Stimulated activated naive CD8-positive, alpha-beta T cell treated with anti-CD3 and anti-CD28 coated beads, Interleukin-15, amount 100 ng/mL, for 72 hours (primary cell): ENCODE measurements at regions not wholly inside any gene's neighbourhood (a gene's known extent, or its start where the extent isn't known, plus 50 kb on each side); places are given as distances from the start of the nearest gene placed in this dataset.

Experiments
- ATAC-seq: fragments of 150-1000 bp; cut with Tn5 transposase; 2 replicates; pipeline ENCODE4 v1.10.0; 2021; ENCODE audit warnings: mild to moderate bottlenecking, moderate library complexity
- DNase-seq, 2 donors: peaks; one replicate each; pipeline ENCODE4 v3.0.0; 2021 to 2022
- H3K27ac Mint-ChIP-seq, 2 donors: one replicate each; pipeline ENCODE4 v1.8.0; 2022; ENCODE audit warnings: mild to moderate bottlenecking in 2 of 2, mixed read lengths in 2 of 2, moderate library complexity in 2 of 2
- H3K27me3 Mint-ChIP-seq: one replicate; pipeline ENCODE4 v1.8.0; 2022; ENCODE audit warnings: mixed read lengths
- H3K4me1 Mint-ChIP-seq: one replicate; pipeline ENCODE4 v1.8.0; 2022; ENCODE audit warnings: mild to moderate bottlenecking, mixed read lengths
- H3K4me3 Mint-ChIP-seq, 2 donors: one replicate each; pipeline ENCODE4 v1.8.0; 2022; ENCODE audit warnings: mild to moderate bottlenecking in 2 of 2, mixed read lengths in 2 of 2, moderate library complexity in 1 of 2
- H3K9me3 Mint-ChIP-seq, 2 donors: one replicate each; pipeline ENCODE4 v1.8.0; 2022; ENCODE audit warnings: mixed read lengths in 2 of 2

DNA sequence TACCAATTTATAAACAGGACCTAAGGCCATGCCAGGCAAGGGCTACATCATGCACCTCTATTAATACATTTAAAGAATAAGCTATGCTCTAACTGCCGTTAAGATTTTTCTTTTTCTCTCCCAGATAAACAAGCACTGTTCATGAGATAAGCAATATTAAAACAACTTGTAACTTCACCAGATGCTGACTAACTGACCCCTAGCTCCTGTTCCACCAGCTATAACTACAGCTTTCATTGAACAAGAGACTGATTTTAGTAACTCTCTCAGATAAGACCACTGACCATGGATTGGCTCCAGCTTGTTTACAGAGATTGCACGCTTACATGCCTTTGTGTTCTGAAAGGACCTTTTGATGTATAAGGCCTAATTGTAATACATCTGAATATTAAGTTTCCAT is 540.7 kb upstream of the NECTIN3 start:
- Mint-ChIP-seq H3K27me3 (peaks cover 6% of the 10 kb centered on the region), H3K4me3 (no peak overlapping the region), H3K9me3 (no peaks in the 10 kb centered on the region), H3K4me1 (no peaks in the 10 kb centered on the region), H3K27ac (no peak overlapping the region)
- ATAC-seq = no peak
- no peak for DNase-seq

DNA sequence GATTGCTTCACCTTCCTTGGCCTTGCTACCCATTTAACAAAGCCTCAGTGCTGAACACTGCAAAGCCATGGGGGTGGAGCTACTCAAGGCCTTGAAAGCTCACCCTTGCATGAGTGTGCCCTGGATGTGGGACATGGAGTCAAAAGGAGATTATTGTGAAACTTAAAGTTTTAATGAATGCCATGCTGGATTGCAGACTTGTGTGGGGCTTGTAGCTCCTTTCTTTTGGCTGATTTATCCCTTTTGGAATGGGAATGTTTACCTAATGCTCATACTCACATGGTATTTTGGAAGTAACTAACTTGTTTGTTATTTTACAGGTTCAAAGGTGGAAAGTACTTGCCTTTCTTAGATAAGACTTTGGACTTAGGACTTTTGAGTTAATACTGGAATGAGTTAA is 538.5 kb upstream of the NECTIN3 start:
- peaks cover 6% of the 10 kb centered on the region for H3K27me3 Mint-ChIP-seq
- no peak for DNase-seq
- H3K27ac Mint-ChIP-seq = no peak overlapping the region
- no peak for ATAC-seq
- no peak overlapping the region for H3K4me3 Mint-ChIP-seq
- H3K9me3 Mint-ChIP-seq = peaks cover 0 to 3% of the 10 kb centered on the region in 2 donors
- no peaks in the 10 kb centered on the region for H3K4me1 Mint-ChIP-seq

DNA sequence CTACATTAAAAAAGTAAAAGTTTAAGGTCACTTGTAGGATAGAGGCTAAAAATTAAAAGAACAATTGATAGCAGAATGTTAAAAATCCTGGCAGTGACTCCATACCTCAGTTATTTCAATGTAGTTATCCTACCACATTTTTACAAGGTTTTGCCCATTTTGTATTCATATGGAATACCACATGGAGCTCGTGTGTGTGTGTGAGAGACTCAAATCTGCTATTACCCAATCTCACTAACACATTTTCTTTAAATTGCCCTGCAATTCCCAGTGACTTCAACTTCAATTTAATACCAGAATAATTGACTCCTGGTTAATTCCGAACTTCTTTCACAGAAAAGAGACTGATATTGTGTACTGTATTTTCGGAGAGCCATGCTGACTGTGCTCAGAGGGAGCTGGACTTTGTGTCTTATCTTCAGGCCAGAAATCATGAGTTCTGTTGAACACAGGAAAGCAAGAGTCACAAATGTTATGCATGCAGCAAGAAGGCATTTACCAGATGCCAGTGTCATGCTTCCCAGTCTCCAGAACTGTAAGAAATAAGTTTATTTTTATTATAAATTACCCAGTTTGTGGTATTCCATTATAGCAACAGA is 529.0 kb upstream of the NECTIN3 start:
- peaks cover 11% of the 10 kb centered on the region for H3K27me3 Mint-ChIP-seq
- DNase-seq (no peak), ATAC-seq (no peak)
- no peak overlapping the region for H3K27ac Mint-ChIP-seq
- no peak overlapping the region for H3K4me3 Mint-ChIP-seq
- no peaks in the 10 kb centered on the region for H3K4me1 Mint-ChIP-seq
- H3K9me3 Mint-ChIP-seq = peaks cover 0 to 4% of the 10 kb centered on the region in 2 donors

DNA sequence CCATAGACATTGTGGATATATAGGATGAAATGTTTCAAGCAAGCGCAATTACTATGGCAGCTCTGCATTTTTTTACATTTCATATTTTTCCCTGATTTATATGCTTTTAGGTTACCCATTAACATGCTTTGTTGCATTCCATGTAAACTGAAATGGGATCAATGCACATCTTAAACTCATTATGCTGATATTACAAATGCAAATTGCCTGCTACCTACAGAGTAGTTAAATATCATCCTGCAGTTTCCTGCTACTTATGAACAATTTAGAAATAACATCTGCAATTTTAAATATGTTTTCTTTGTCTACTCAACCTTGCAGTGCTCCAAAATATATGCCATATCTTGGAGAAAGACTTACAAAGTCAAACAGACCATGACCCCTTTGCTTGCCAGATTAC is 526.9 kb upstream of the NECTIN3 start:
- no peak overlapping the region for H3K27ac Mint-ChIP-seq
- ATAC-seq (no peak), DNase-seq (no peak)
- H3K27me3 Mint-ChIP-seq = peaks cover 12% of the 10 kb centered on the region
- no peak overlapping the region for H3K4me3 Mint-ChIP-seq
- no peaks in the 10 kb centered on the region for H3K9me3 Mint-ChIP-seq
- no peaks in the 10 kb centered on the region for H3K4me1 Mint-ChIP-seq

DNA sequence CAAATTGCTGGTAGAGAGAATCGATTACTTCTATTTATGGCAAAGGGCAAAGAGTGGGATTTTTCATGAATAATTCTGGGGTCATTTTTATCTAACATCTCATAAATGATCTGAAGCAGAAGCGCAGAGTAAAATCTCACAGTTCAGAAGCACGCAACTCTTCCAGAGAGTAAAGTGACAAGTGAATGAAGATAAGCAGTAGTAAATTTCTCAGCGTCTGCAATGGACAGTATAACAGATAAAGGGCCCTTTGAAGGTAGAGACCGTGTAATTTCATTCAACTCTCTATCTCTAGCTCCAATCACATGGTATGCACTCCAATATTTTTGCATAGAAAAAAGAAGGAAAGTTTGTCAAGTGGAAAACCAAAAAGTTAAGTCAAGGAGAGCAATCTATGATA is 521.1 kb upstream of the NECTIN3 start:
- no peaks in the 10 kb centered on the region for H3K4me1 Mint-ChIP-seq
- peaks cover 10% of the 10 kb centered on the region for H3K27me3 Mint-ChIP-seq
- H3K27ac Mint-ChIP-seq = no peak overlapping the region
- ATAC-seq (no peak), DNase-seq (no peak)
- H3K4me3 Mint-ChIP-seq = no peak overlapping the region
- no peaks in the 10 kb centered on the region for H3K9me3 Mint-ChIP-seq

DNA sequence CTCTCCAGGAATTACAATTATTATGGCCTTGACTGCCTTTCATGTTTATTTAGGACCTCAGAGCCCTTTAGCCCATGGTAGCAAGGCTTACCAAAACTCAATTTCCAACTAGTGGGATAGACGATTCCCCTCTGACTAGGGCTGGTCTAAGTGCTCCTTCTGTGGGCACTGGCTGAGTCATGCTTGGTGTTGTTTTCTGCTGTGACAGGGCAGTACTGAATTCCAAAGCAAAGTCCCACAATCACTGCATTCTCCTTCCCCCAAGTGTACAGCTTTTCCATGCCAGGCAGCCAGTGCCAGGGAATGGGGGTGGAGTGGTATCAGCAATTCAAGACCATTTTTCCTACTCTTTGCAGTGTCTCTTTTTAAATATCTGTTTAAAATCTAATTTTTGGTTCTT is 509.0 kb upstream of the NECTIN3 start:
- ATAC-seq (no peak), DNase-seq (no peak)
- H3K9me3 Mint-ChIP-seq = peaks cover 0 to 15% of the 10 kb centered on the region in 2 donors
- no peak overlapping the region for H3K4me3 Mint-ChIP-seq
- H3K27me3 Mint-ChIP-seq = peaks cover 28% of the 10 kb centered on the region
- H3K4me1 Mint-ChIP-seq = no peaks in the 10 kb centered on the region
- H3K27ac Mint-ChIP-seq = no peak overlapping the region

DNA sequence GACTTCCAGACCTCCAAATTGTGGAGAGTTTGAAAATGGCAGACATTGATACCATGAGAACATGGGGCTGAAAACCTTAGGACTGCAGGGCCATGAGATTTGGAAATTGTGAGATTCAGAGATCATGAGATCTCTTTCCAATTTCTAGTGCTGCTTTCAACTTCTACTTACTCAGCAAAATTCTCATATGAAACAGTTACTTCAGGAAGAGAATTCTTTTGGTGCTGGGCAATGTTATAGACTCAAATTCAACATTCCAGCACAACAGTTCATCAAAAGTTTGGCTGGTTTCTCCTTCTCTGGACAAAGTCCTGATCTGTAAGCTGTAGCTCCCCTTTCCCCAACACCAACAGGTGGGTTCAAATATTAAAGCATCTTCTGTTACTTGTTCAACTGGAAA is 506.9 kb upstream of the NECTIN3 start:
- DNase-seq = no peak
- peaks cover 37% of the 10 kb centered on the region for H3K27me3 Mint-ChIP-seq
- H3K27ac Mint-ChIP-seq = no peak overlapping the region
- no peak overlapping the region for H3K4me3 Mint-ChIP-seq
- ATAC-seq = no peak
- H3K4me1 Mint-ChIP-seq = no peaks in the 10 kb centered on the region
- H3K9me3 Mint-ChIP-seq = peaks cover 0 to 15% of the 10 kb centered on the region in 2 donors

DNA sequence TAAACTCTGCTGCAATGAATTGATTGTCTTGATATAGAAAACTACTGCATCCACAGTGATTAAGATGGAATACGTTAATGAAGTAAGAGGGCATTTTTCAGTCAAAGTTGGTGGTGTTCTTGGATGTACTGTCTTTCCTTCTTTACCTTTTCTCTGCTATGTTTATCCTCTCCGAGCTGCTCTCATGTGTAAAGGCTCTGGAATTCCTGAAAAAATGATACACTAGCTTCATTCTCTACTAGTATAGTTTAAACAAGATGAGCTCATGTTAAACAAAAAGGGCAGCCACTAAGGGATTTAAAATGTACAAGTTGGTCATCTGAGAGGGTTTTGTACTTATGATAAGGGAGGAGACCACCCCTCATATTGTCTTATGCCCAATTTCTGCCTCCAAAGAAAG is 504.6 kb upstream of the NECTIN3 start:
- H3K4me3 Mint-ChIP-seq = no peak overlapping the region
- DNase-seq (no peak), ATAC-seq (no peak)
- peaks cover 0 to under 1% of the 10 kb centered on the region in 2 donors for H3K9me3 Mint-ChIP-seq
- H3K27ac Mint-ChIP-seq = no peak overlapping the region
- peaks cover 29% of the 10 kb centered on the region for H3K27me3 Mint-ChIP-seq
- no peaks in the 10 kb centered on the region for H3K4me1 Mint-ChIP-seq

DNA sequence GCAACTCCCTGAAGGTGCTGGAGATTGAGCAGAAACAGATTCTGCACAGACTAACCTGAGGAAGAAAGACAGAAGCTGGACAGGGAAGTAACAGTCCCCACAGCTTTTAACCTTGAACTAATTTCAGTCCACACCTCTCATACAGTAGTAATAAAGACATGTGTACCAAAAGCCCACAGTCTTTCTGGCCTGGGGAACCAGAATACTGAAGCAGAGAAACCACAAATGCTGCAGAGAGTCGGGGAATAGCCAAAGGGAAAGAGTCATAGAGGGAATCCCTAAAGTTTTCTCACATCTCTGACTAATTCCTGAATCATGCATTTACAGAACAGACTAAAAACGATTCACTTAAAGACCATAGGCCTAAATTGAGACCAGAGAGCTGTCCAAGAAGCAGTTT is 503.4 kb upstream of the NECTIN3 start:
- H3K27ac Mint-ChIP-seq = no peak overlapping the region
- ATAC-seq (no peak), DNase-seq (no peak)
- H3K4me3 Mint-ChIP-seq = no peak overlapping the region
- H3K4me1 Mint-ChIP-seq = no peaks in the 10 kb centered on the region
- no peaks in the 10 kb centered on the region for H3K9me3 Mint-ChIP-seq
- H3K27me3 Mint-ChIP-seq = peaks cover 21% of the 10 kb centered on the region

DNA sequence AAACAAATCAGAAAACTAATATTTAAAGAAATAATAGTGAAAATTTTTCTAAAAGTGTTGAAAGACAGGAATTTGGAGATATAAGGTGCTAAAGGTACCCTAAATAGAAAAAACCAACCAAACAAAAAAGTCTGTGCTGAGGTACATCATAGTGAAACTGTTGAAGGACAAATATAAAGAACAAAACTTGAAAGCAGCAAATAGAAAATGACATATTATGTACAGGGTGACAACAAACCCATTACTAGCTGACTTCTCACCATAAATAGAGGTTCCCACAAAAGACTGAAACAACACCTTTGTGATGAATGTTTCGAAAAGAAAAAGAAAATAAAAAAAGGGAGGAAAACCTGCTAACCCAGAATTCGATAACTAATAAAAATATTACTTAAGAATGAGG is 502.5 kb upstream of the NECTIN3 start:
- H3K27ac Mint-ChIP-seq = no peak overlapping the region
- DNase-seq = no peak
- no peaks in the 10 kb centered on the region for H3K4me1 Mint-ChIP-seq
- no peak for ATAC-seq
- H3K4me3 Mint-ChIP-seq = no peak overlapping the region
- no peaks in the 10 kb centered on the region for H3K9me3 Mint-ChIP-seq
- peaks cover 14% of the 10 kb centered on the region for H3K27me3 Mint-ChIP-seq

DNA sequence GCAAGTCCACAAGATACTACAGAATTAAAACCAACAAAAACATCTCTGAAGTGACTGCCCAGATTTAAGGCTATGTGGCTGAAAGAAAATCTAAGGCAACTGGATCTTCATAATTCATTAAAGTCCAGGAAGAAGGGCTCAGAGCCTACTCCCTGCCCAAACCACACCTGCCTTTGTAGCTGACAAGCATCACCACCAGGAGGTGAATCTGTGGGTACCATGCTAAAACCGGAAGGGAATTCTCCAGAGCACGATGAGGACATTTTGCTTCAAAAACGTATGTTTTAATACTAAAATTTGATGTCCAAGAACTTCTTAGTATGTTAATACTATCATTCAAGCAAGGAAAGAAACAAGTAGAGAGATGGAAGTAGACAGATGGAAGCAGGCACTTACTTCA is 495.9 kb upstream of the NECTIN3 start:
- Mint-ChIP-seq H3K27me3 (no peaks in the 10 kb centered on the region), H3K4me3 (no peak overlapping the region), H3K9me3 (no peaks in the 10 kb centered on the region), H3K4me1 (no peaks in the 10 kb centered on the region), H3K27ac (no peak overlapping the region)
- ATAC-seq (no peak), DNase-seq (no peak)

DNA sequence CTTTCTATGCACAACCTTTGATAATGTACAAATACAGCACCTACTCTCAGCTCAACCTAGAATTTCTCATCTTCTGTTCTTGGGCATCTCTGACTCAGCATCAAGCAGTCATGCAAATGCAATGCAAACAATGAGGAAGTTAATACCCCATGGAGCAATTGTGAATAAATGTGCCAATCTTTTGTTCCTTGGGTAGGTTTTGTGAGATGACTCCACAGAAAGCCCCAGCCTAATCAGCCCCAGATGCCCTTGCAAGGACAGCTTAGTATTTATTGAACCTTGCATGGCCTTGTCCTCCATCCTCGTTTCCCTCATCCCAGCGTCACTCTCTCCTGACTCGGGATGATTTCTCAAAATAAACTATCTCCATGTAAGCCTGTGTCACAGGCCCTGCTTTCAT is 494.7 kb upstream of the NECTIN3 start:
- Mint-ChIP-seq H3K4me3 (no peak overlapping the region), H3K9me3 (no peaks in the 10 kb centered on the region), H3K4me1 (no peaks in the 10 kb centered on the region), H3K27me3 (no peaks in the 10 kb centered on the region), H3K27ac (no peak overlapping the region)
- ATAC-seq (no peak), DNase-seq (no peak)

DNA sequence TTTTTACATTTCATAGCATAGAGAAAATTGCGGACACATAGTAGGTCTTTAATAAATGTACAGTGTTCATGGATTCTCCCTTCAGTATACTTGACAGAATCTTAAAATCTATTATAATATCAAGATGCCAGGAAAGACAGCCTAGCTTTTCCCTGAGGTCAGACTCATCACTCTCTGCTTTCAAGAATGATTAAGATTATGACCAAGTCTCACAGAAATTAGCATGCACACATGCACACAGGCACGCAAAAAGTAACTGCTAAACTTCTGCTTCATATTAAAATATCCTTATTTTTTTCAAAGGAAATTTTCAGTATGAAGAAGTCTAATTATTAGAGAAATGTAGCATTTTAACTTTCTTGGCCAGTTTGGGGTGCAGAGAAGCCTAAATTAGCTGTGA is 493.8 kb upstream of the NECTIN3 start:
- Mint-ChIP-seq H3K27ac (no peak overlapping the region), H3K27me3 (no peaks in the 10 kb centered on the region), H3K4me3 (no peak overlapping the region), H3K4me1 (no peaks in the 10 kb centered on the region), H3K9me3 (no peaks in the 10 kb centered on the region)
- ATAC-seq (no peak), DNase-seq (no peak)

DNA sequence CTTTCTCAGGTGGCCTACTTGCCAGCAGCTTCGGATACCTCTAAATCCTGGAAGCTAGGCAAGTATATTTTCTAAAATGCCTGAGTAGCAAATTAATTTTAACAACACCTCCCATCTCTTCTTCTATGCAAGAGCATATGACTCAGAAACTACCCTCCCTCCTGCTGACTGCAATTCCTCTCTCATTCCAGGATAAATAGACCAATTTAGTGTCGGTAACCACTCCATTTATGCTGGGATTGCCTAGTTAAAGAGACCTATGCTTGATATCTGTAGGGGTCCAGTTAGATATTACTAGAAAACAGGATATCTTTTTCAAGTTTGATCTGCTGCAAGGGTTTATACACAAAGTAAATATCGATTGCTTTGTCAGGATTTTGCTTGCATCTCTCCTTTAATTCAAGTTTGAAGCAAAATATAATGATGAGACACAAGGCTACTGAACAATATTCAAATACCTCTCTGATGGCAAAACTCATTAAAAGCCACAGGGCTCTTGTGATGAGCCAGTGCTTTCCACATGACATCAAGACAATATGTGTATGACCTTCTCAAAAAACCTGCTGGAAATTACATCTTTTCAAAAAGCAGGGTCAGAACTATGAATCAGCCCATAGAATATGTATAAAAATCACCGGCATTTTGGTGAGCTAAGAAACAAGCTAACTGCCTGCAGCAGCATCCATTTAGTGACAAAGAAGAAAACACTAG is 491.6 kb upstream of the NECTIN3 start:
- DNase-seq = no peak
- H3K27me3 Mint-ChIP-seq = no peaks in the 10 kb centered on the region
- H3K9me3 Mint-ChIP-seq = no peaks in the 10 kb centered on the region
- no peak overlapping the region for H3K27ac Mint-ChIP-seq
- no peak for ATAC-seq
- H3K4me3 Mint-ChIP-seq = no peak overlapping the region
- H3K4me1 Mint-ChIP-seq = no peaks in the 10 kb centered on the region

DNA sequence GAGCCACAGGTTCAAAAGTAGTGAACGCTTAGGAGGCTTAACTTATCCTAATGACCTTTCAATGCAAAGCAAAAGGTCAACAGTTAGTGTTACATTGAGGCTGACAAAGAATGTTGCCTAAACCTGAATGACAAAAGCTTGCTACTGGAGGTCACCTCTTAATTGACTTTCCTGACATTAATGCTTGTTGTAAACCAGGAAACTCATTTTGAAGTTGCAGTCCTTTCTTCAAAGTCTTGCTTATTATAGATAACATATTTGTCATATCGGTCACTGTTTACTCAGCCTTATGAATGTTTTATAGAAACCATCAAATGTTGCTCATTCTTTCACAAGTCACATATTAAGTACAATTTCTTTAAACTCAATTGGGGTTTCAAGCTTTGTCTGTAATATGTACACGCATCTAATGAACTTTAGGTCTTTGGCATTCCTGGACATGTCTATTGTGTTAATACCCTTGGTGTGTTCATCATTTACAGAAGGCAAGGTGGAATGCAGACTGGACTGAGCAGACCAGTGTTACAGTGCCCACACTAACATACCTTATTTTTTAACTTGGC is 488.2 kb upstream of the NECTIN3 start:
- no peaks in the 10 kb centered on the region for H3K9me3 Mint-ChIP-seq
- H3K27ac Mint-ChIP-seq = no peak overlapping the region
- no peak for DNase-seq
- H3K4me3 Mint-ChIP-seq = no peak overlapping the region
- no peaks in the 10 kb centered on the region for H3K4me1 Mint-ChIP-seq
- peaks cover 6% of the 10 kb centered on the region for H3K27me3 Mint-ChIP-seq
- no peak for ATAC-seq

DNA sequence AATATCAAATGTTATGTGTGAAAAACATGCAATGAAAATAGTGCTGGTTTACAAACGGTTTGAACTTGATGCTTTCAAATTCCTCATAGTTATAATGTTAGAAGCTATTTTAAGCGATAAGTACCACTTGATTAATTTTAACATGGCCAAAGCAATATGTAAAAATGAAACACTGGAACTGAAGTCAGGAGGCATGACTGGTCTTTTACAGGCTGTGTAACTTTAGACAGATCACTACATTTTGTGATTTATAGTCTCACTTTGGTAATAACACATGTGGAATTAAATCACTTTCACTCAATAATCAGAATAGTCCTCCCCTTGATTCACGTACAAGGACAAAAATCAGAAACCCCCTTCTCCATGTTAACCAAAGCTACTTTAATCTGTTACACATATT is 482.7 kb upstream of the NECTIN3 start:
- H3K27me3 Mint-ChIP-seq = peaks cover 6% of the 10 kb centered on the region
- no peak overlapping the region for H3K27ac Mint-ChIP-seq
- no peak for ATAC-seq
- H3K4me3 Mint-ChIP-seq = no peak overlapping the region
- DNase-seq = no peak
- peaks cover 6 to 11% of the 10 kb centered on the region in 2 donors for H3K9me3 Mint-ChIP-seq
- H3K4me1 Mint-ChIP-seq = no peaks in the 10 kb centered on the region

DNA sequence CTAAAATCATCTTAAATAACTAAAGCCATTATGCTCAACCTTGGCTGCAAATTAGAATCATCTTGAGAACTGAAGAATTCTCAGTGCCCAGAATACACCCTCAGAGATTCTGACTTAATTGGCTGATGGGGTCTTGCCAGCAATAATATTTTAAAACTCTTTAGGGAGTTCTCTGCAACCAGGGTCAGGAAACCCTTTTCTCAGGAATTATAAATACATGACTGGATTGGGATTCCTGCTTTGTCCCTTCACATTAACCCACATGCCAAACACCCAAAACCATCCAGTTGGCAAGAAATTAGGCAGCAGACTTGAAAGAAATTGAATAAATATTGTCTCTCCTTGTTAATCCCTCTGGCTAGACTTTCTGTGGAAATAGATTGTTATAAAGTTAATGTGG is 482.3 kb upstream of the NECTIN3 start:
- Mint-ChIP-seq H3K4me1 (no peaks in the 10 kb centered on the region), H3K27me3 (peaks cover 6% of the 10 kb centered on the region)

More for the DNA sequence above, 482.3 kb upstream of the NECTIN3 start:
- Mint-ChIP-seq H3K9me3 (peaks cover 10 to 16% of the 10 kb centered on the region in 2 donors), H3K27ac (no peak overlapping the region), H3K4me3 (no peak overlapping the region)
- DNase-seq (no peak), ATAC-seq (no peak)
